Mesodermal cell (in vitro differentiated cells): ENCODE measurements at regions not wholly inside any gene's neighbourhood (a gene's known extent, or its start where the extent isn't known, plus 50 kb on each side); places are given as distances from the start of the nearest gene placed in this dataset.

ENCODE experiments used
- H3K27ac ChIP-seq: 2 replicates; pipeline ENCODE4 v1.7.0; 2013; ENCODE audit warnings: mild to moderate bottlenecking, low read depth, low read length, moderate library complexity; ENCODE audit not compliant: severe bottlenecking
- H3K36me3 ChIP-seq: 2 replicates; pipeline ENCODE4 v1.7.1; 2013; ENCODE audit warnings: mild to moderate bottlenecking, low read length, moderate library complexity; ENCODE audit not compliant: control insufficient read depth, insufficient read depth
- H3K4me1 ChIP-seq: one replicate; pipeline ENCODE4 v1.7.1; 2013; ENCODE audit warnings: mild to moderate bottlenecking, low read length; ENCODE audit not compliant: insufficient read depth, control insufficient read depth, poor library complexity, severe bottlenecking
- H3K4me3 ChIP-seq: 2 replicates; pipeline ENCODE4 v1.7.0; 2013; ENCODE audit warnings: low read length, control low read depth, mild to moderate bottlenecking; ENCODE audit not compliant: insufficient read depth, poor library complexity, severe bottlenecking; ENCODE audit errors: extremely low read depth
- H3K9me3 ChIP-seq: 2 replicates; pipeline ENCODE4 v1.7.1; 2013; ENCODE audit warnings: mild to moderate bottlenecking, low read length, moderate library complexity; ENCODE audit not compliant: control insufficient read depth
- WGBS, 2 experiments: methylation state at CpG; one replicate each; pipeline ENCODE4 v1.1.5; 2013; ENCODE audit warnings: missing lambda C conversion rate in 2 of 2; ENCODE audit not compliant: insufficient coverage in 2 of 2; 5-methylcytosine and 5-hydroxymethylcytosine counted together

DNA sequence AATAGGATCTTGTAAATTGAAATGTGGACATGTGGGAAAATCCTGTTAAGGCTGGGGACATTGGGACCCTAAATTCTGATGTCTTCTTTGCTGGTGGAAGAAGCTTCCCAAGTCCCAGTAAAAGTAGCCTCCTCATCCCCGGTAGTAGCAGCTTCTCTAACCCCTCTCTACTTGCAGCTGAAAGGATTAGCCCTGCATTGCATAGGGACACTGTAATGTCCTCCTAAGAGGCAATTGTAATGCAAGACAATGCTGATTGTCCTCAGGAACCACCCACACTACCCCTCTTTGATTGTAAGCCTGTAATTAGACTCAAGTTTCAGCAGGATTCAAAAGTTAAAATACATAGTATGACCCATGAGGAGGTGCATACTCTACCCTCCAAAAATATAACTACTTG, 1938.4 kb upstream of the C9orf72 start:
- no peak overlapping the region for H3K27ac ChIP-seq
- no peaks in the 10 kb centered on the region for H3K36me3 ChIP-seq
- no peak overlapping the region for H3K4me3 ChIP-seq
- no CpG with 5 or more reads among the region's 1 CpG for WGBS, 2 experiments
- H3K4me1 ChIP-seq, result no peaks in the 10 kb centered on the region
- H3K9me3 ChIP-seq, result no peaks in the 10 kb centered on the region

DNA sequence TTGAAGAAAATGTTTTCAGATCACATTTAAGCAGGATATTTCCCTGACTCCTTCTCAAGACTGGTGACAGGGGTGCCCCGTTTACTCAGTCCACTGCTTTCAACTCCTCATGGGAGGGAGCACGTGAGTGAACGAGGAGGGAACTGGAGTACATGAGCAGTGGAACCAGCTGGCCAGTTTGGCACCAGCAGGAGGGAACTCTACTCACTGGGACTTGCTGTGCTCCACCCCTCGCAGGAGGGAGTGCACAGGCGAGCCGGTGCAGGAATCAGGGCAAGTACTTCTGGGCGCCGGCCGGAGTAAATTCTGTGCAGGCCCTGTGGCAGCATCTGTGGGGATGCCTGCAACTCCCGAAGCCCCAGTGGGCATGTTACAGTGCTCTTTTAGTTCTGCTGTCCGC, 1941.1 kb upstream of the C9orf72 start:
- no peaks in the 10 kb centered on the region for H3K9me3 ChIP-seq
- WGBS, 2 experiments, result 71 to 76% methylated on average over 7 to 9 of the region's 11 CpGs
- no peaks in the 10 kb centered on the region for H3K36me3 ChIP-seq
- H3K4me3 ChIP-seq, result no peak overlapping the region
- H3K4me1 ChIP-seq, result no peaks in the 10 kb centered on the region
- H3K27ac ChIP-seq, result no peak overlapping the region

GRCh38 chr9:29514862-29515261, 1941.6 kb upstream of the C9orf72 start:
- no peaks in the 10 kb centered on the region for H3K9me3 ChIP-seq
- no peaks in the 10 kb centered on the region for H3K4me1 ChIP-seq
- WGBS, 2 experiments, result 70 to 80% methylated on average over 2 to 3 of the region's 8 CpGs
- H3K36me3 ChIP-seq, result no peaks in the 10 kb centered on the region
- H3K4me3 ChIP-seq, result no peak overlapping the region
- H3K27ac ChIP-seq, result no peak overlapping the region

- H3K4me1 ChIP-seq, result no peaks in the 10 kb centered on the region
- no peak overlapping the region for H3K4me3 ChIP-seq
- H3K9me3 ChIP-seq, result no peaks in the 10 kb centered on the region
- no peak overlapping the region for H3K27ac ChIP-seq
- H3K36me3 ChIP-seq, result no peaks in the 10 kb centered on the region
- WGBS, 2 experiments, result 83 to 100% methylated on average over 1 of the region's 3 CpGs
Observed at GRCh38 chr9:29548436-29548835, 1975.2 kb upstream of the C9orf72 start.

DNA sequence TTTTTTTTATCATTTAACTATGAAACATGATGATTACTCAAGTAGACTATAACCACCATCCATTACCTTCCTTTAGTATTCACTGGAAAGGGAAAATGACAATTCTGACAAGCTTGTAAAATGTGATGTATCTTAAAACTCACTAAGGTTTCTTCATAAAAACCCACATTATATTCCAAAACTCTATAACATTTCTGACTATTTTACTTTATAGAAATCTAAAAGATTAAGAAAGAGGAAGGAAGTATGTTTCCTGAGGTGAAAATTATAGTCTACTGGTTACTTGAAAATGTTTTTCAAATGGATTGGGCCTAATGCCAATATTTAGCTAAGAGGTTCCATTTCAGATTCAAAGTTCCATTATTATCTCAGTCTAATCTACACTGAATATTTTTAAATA, 1982.2 kb upstream of the C9orf72 start:
- no peak overlapping the region for H3K27ac ChIP-seq
- no peaks in the 10 kb centered on the region for H3K36me3 ChIP-seq
- no peak overlapping the region for H3K4me3 ChIP-seq
- H3K9me3 ChIP-seq, result peaks cover 4% of the 10 kb centered on the region
- no peaks in the 10 kb centered on the region for H3K4me1 ChIP-seq

GRCh38 chr9:29556317-29556716, 1983.0 kb upstream of the C9orf72 start:
- Histone ChIP-seq H3K4me1 (no peaks in the 10 kb centered on the region), H3K9me3 (peaks cover 4% of the 10 kb centered on the region), H3K4me3 (no peak overlapping the region), H3K36me3 (no peaks in the 10 kb centered on the region), H3K27ac (no peak overlapping the region)
- 73 to 80% methylated on average over 1 to 2 of the region's 3 CpGs for WGBS, 2 experiments

GRCh38 chr9:29556746-29557145, 1983.5 kb upstream of the C9orf72 start:
- peaks cover 4% of the 10 kb centered on the region for H3K9me3 ChIP-seq
- WGBS, 2 experiments, result no CpG with 5 or more reads among the region's 2 CpGs
- H3K4me1 ChIP-seq, result no peaks in the 10 kb centered on the region

GRCh38 chr9:29564564-29564963, 1991.3 kb upstream of the C9orf72 start:
- Histone ChIP-seq H3K36me3 (no peaks in the 10 kb centered on the region), H3K4me3 (no peak overlapping the region), H3K27ac (no peak overlapping the region), H3K4me1 (no peaks in the 10 kb centered on the region), H3K9me3 (no peaks in the 10 kb centered on the region)
- WGBS, 2 experiments, result 80% methylated on average over 1 of the region's 1 CpG; no CpG with 5 or more reads in 1 of the 2 experiments

More at GRCh38 chr9:29556746-29557145, 1983.5 kb upstream of the C9orf72 start:
- Histone ChIP-seq H3K4me3 (no peak overlapping the region), H3K36me3 (no peaks in the 10 kb centered on the region), H3K27ac (no peak overlapping the region)

DNA sequence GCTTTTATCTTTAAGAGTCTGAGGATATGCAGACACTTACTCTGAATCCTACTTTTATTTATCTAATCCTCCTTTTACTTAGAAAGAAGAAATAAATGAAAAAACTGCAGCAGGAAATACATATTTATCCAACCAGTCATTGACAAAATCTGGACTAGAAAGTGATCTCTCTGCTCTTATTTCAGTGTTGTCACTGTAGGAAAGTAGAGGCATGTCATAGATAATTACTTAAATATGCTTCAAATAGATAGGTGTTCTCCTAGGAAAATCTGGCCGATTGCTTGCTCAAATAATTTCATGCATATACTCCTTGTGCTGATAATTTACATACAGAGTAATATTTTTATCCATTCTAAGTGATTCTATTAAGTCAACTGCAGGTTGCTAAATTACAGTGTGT, 2001.9 kb upstream of the C9orf72 start:
- no peak overlapping the region for H3K4me3 ChIP-seq

DNA sequence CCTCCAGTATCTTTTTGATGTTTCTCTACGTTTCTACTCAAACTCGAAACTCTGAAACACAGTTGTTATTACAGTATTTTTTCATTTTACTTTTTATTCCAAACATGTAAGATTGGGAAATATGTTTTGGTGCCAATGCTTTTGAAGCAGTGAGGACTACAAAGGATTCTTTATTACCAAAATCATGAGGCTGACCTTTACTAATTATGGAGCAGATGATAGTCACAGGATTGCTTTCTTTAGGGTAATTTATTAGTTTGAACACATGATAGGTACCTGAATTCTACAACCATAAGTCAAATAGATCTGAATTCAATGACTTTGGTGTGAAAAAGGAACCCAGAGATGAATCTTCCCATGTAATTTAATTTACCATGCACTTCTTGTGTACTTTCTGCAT, 2015.1 kb upstream of the C9orf72 start:
- H3K27ac ChIP-seq, result no peak overlapping the region
- no peaks in the 10 kb centered on the region for H3K36me3 ChIP-seq
- H3K4me1 ChIP-seq, result no peaks in the 10 kb centered on the region
- no peak overlapping the region for H3K4me3 ChIP-seq
- no CpG with 5 or more reads among the region's 2 CpGs for whole genome bisulfite sequencing, 2 experiments
- H3K9me3 ChIP-seq, result no peaks in the 10 kb centered on the region

More for the DNA sequence above, 2001.9 kb upstream of the C9orf72 start:
- Histone ChIP-seq H3K36me3 (no peaks in the 10 kb centered on the region), H3K4me1 (no peaks in the 10 kb centered on the region), H3K9me3 (no peaks in the 10 kb centered on the region), H3K27ac (no peak overlapping the region)
- WGBS, 2 experiments, result no CpG with 5 or more reads among the region's 1 CpG

DNA sequence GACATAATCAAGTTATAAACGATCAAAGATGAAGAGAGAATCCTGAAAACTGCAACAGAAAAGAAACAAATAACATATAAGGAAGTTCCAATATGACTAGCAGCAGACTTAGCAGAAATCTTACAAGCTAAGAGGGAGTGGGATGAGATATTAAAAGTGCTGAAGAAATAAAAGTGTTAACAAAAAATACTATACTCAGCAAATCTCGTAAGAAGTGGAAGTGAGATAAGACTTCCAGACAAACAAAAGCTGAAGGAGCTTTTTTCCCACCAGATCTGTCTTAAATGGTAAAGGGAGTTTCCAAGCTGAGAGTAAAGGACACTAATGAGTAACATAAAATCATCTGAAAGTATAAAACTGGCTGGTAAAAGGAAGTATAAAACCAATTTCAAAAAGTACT, 2036.0 kb upstream of the C9orf72 start:
- Histone ChIP-seq H3K36me3 (no peaks in the 10 kb centered on the region), H3K9me3 (no peaks in the 10 kb centered on the region), H3K27ac (no peak overlapping the region), H3K4me1 (no peaks in the 10 kb centered on the region), H3K4me3 (no peak overlapping the region)
- no CpG with 5 or more reads among the region's 2 CpGs for WGBS, 2 experiments

- WGBS, 2 experiments, result no CpG with 5 or more reads among the region's 1 CpG
- Histone ChIP-seq H3K4me3 (no peak overlapping the region), H3K36me3 (no peaks in the 10 kb centered on the region), H3K27ac (no peak overlapping the region), H3K4me1 (no peaks in the 10 kb centered on the region), H3K9me3 (no peaks in the 10 kb centered on the region)
Observed at GRCh38 chr9:29613773-29614172, 2040.5 kb upstream of the C9orf72 start.
